ENCODE measurements at regions not wholly inside any gene's neighbourhood (a gene's known extent, or its start where the extent isn't known, plus 50 kb on each side); places are given as distances from the start of the nearest gene placed in this dataset.

- TF ChIP-seq TSC22D4 (tag; IDR thresholded peaks at IDR 0.05) (no peak), FOSL1 (tag; conservative IDR thresholded peaks at IDR 0.05) (no peak), MCM2 (IDR thresholded peaks at IDR 0.05; ENCODE audit: low read depth) (no peak), ZNF232 (CRISPR knock-in tag; IDR thresholded peaks at IDR 0.05) (no peak), SMARCE1 (IDR thresholded peaks at IDR 0.05) (no peak), FUS (optimal IDR thresholded peaks at IDR 0.05; ENCODE audit: low read depth, low read length) (no peak), POLR2G (IDR thresholded peaks at IDR 0.05; ENCODE audit: low read depth, low read length) (no peak), PHTF2 (CRISPR knock-in tag; IDR thresholded peaks at IDR 0.05) (no peak), FOXP4 (CRISPR knock-in tag; IDR thresholded peaks at IDR 0.05; ENCODE audit: borderline replicate concordance) (no peak), ZNF408 (CRISPR knock-in tag; IDR thresholded peaks at IDR 0.05; ENCODE audit: low read depth) (no peak), HBP1 (CRISPR knock-in tag; IDR thresholded peaks at IDR 0.05) (no peak), RFX1 (IDR thresholded peaks at IDR 0.05) (no peak), ZNF134 (CRISPR knock-in tag; conservative IDR thresholded peaks at IDR 0.05) (no peak), ARHGAP35 (IDR thresholded peaks at IDR 0.05; ENCODE audit: partially characterized antibody) (no peak), POLR2AphosphoS2 (IDR thresholded peaks at IDR 0.05; ENCODE audit: low read length) (no peak), HLTF (IDR thresholded peaks at IDR 0.05) (no peak), CBX2 (IDR thresholded peaks at IDR 0.05; ENCODE audit: insufficient read depth, low read length, poor library complexity, severe bottlenecking) (no peak), ZNF511 (CRISPR knock-in tag; IDR thresholded peaks at IDR 0.05) (no peak), CUX1 (CRISPR knock-in tag; IDR thresholded peaks at IDR 0.05) (no peak), PPARD (CRISPR knock-in tag; IDR thresholded peaks at IDR 0.05) (no peak)
These were observed 224.6 kb upstream of the CRY1 start (continued) for GRCh38 chr12:107317751-107318555.
